Motor neuron (in vitro differentiated cells): ENCODE measurements at regions not wholly inside any gene's neighbourhood (a gene's known extent, or its start where the extent isn't known, plus 50 kb on each side); places are given as distances from the start of the nearest gene placed in this dataset.

Experiments used
- ATAC-seq, 8 experiments: fragments of 200-7000 bp; cut with Tn5 transposase; replicated peaks in 6 of 8; 2 replicates each; pipeline ENCODE4 v1.8.0; 2021; ENCODE audit warnings: mild to moderate bottlenecking in 8 of 8, moderate library complexity in 8 of 8
- H3K27ac ChIP-seq, 2 donors: fragments of 250-450 bp; sonication (Bioruptor Pico); 2 replicates each; pipeline ENCODE4 v1.9.0; 2021; ENCODE audit warnings: antibody characterized with exemption in 2 of 2, mild to moderate bottlenecking in 2 of 2, moderate library complexity in 1 of 2
- H3K4me1 ChIP-seq, 2 donors: fragments of 250-450 bp; sonication (Bioruptor Pico); replicated peaks in 1 of 2; 2 replicates each; pipeline ENCODE4 v1.6.1; 2021; ENCODE audit warnings: antibody characterized with exemption in 2 of 2, mild to moderate bottlenecking in 2 of 2, moderate library complexity in 1 of 2
- H3K4me3 ChIP-seq, 5 donors: fragments of 250-450 bp; sonication (Bioruptor Pico); 2 replicates each; pipeline ENCODE4 v1.9.0; 2021; ENCODE audit warnings: antibody characterized with exemption in 5 of 5, mild to moderate bottlenecking in 5 of 5, moderate library complexity in 4 of 5
- WGBS, 10 experiments: fragments of 450-650 bp; shearing (Covaris generic); methylation state at CpG; one replicate each; pipeline ENCODE4 v1.0.0; 2022; 5-methylcytosine and 5-hydroxymethylcytosine counted together
- in situ Hi-C, 9 experiments: fragments of 400-800 bp; cut with MboI; loops; one replicate each; pipeline ENCODE4 v1.15.0; 2021; ENCODE audit warnings: low sequenced_read_pairs in 9 of 9, low pct_unique_long_range_greater_than_20kb in 2 of 9; ENCODE audit not compliant: unreplicated experiment in 9 of 9

DNA sequence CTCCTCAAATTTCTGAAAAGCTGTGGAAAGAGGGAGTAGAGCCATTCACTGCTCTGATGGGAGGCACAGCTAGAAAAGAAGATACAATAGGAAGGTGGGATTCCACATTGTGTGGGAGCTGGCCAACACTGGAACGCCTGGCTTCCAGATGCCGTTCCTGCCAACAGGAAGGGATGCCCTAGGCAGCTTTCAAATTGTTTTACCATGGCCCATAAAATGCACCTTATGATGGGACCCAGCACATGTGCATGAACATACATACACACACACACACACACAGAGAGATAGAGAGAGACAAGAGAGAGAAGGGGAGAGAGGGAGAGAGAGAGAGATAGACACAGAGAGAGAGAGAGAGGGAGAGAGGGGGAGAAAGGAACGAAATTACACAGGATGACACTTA is 86.1 kb upstream of the BZW1 start:
- Histone ChIP-seq H3K4me3 (no peak overlapping the region), H3K4me1 (no peaks in the 10 kb centered on the region), H3K27ac (no peak overlapping the region)
- whole genome bisulfite sequencing, 10 experiments = 0 to 100% (median 50%) methylated on average over 1 to 2 of the region's 3 CpGs; no CpG with 5 or more reads in 7 of the 10 experiments
- in situ Hi-C loops = no loop called here
- ATAC-seq = peak in 1 of 8 experiments; percentile 59

DNA sequence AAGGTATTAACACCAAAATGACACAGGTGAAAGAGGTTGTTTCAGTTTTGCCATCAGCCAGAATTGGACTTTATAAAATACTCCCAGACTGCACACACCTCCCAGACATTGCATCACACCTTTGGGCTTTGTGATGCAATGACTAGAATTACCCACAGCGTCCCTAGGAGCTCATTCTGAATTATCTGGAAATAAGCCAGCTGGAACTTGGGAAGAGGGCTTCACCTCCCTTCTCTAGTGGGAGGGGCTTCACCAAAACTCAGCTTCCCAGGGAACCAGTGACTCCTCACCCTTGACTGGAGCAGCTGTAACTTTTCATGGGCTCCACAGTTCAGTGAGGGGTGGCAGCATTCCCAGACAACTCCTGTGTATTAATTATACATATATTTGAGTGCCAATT is 83.1 kb upstream of the BZW1 start:
- no peaks in the 10 kb centered on the region for H3K4me1 ChIP-seq
- in situ Hi-C loops = no loop called here
- ATAC-seq = no peak
- H3K27ac ChIP-seq = no peak overlapping the region
- WGBS, 10 experiments = 0 to 57% (median 27%) methylated on average over 1 of the region's 1 CpG; no CpG with 5 or more reads in 6 of the 10 experiments
- H3K4me3 ChIP-seq = no peak overlapping the region

DNA sequence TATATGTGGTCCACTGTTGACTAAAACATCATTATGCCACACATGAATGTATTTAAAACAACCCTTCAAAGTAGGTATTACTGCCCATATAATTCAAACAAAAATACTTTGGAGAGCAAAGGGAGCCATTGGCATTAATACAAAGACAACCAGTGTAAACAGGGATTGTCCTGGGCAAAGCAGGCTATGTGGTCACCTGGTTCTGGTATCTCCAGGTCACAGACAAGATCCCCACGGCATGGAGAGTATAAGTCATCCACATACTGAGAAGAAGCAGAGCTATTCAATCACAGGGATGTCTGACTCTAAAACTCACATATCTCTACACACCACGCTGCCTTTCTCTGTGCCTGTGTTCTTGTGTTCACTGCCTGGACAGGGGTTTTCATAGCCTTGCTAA is 81.4 kb upstream of the BZW1 start:
- H3K4me3 ChIP-seq = no peak overlapping the region
- H3K4me1 ChIP-seq = no peaks in the 10 kb centered on the region
- WGBS, 10 experiments = 0 to 86% (median 71%) methylated on average over 1 to 2 of the region's 2 CpGs; no CpG with 5 or more reads in 2 of the 10 experiments
- H3K27ac ChIP-seq = no peak overlapping the region
- in situ Hi-C loops = no loop called here
- no peak for ATAC-seq

DNA sequence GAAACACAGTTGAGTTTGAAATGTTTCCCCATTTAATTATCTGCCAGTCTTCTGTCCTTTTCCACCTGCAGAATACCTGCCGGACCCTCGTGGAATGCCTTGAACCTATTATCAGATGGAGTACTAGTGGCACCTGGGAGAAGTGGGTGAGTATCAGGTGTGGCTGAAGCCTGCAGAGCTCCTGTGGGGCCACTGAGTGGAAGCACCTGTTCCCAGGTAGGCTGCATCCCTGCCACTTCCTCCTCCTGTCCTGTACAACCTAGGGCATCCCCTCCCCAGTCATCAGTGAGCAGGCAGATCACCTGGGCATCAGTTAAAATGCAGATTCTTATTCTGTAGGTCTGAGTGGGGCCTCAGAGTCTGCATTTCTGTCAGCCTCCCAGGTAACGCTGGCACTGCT is 80.8 kb upstream of the BZW1 start:
- H3K4me3 ChIP-seq = no peak overlapping the region
- H3K4me1 ChIP-seq = no peaks in the 10 kb centered on the region
- in situ Hi-C loops = no loop called here
- 67 to 92% (median 83%) methylated on average over 2 to 3 of the region's 3 CpGs; no CpG with 5 or more reads in 5 of the 10 experiments for WGBS, 10 experiments
- no peak overlapping the region for H3K27ac ChIP-seq
- ATAC-seq = no peak

DNA sequence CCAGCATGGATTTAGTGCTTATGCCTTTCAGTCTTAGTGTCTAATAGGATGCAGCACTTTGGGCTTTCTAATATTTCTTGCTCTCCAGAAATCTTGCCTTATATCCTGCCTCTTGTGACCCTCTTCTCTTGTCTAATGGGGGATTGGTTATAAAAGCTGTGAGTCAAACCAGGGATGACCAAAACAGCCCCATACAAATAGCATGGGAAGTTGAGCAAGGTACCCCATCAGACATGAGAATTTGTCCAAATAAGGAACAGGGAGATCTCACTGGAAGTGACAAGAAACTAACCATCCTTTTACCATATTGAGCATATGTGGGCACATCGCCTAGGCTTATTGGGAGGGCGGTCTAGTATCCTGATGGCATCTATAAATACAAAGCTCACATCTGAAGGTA is 78.8 kb upstream of the BZW1 start:
- in situ Hi-C loops = no loop called here

DNA sequence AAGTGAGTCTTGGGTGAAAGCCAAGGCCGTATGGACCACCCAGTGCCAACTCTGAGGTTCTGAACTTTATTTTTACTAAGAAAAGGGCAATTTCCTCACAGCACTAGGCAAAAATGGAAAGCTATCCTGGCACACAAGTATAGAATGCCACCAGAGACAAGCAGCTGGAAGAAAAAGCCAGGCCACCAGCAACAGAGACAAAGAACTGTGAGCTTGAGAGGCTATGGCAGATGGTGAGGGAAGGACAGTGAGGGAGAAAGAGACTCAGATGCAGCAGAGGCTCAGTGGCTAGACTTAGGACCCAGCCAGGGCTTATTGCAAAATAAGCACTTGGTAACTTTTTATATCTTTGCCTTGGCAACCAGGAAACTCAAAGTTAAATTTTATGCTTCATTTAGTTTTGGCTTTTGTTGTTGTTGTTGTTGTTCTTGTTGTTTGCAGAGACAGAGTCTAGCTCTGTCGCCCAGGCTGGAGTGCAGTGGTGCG is 78.0 kb upstream of the BZW1 start:
- 0 to 100% (median 67%) methylated on average over 1 to 2 of the region's 3 CpGs; no CpG with 5 or more reads in 5 of the 10 experiments for WGBS, 10 experiments
- ATAC-seq = no peak
- H3K27ac ChIP-seq = no peak overlapping the region
- in situ Hi-C loops = no loop called here
- no peak overlapping the region for H3K4me3 ChIP-seq
- H3K4me1 ChIP-seq = no peaks in the 10 kb centered on the region

More for the DNA sequence above, 78.8 kb upstream of the BZW1 start:
- ATAC-seq = no peak
- WGBS, 10 experiments = 67 to 100% (median 79%) methylated on average over 1 to 2 of the region's 2 CpGs; no CpG with 5 or more reads in 5 of the 10 experiments
- Histone ChIP-seq H3K4me3 (no peak overlapping the region), H3K4me1 (no peaks in the 10 kb centered on the region), H3K27ac (no peak overlapping the region)

DNA sequence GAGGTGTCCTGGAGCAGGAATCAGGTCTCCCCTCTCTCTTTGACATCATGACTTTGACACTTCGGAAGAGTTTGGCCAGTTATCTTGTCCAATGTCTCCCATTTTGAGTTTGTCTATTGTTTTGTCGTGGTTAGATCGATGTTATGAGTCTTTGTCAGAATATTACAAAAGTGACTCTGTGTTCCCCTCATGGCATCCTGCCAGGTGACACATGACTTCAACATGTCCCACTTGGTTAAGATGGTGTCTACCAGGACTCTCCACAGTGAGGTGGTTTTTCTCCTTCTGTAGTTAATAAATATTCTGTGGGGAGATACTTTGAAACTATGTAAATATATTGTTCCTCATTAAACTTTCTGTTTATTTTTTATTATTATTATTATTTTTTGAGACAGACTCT is 76.6 kb upstream of the BZW1 start:
- no peak for ATAC-seq
- in situ Hi-C loops = no loop called here
- WGBS, 10 experiments = 31 to 100% (median 100%) methylated on average over 1 to 3 of the region's 3 CpGs; no CpG with 5 or more reads in 3 of the 10 experiments
- Histone ChIP-seq H3K4me1 (no peaks in the 10 kb centered on the region), H3K4me3 (no peak overlapping the region), H3K27ac (no peak overlapping the region)

DNA sequence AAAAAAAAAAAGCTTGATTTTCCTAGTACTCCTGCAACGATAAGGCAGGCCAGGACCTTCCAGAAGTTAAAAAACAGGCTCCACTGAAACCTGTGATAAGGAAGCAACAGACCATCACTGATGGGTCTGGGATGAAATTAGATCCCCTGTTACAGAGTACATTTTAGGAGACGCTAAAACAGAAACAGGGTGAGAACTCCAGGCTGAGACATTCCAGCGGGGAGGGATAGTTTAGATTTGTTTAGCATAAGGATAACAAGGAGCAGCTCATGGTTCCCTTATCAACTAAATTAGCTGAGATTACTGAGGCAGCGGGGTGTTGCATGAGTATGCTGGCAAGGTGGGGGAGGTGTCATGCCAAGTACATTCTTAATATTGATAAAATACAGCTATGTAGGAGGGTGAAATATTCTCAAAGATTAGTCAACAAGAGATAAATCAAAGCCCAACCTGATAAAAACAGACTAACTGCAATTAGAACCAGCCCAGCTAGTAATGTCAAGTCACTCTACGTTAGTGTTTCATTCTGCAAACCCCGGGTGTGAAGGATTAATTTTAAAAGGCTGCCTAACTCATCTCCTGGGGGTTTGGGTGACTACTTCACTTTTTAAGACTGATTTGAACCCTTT is 75.0 kb upstream of the BZW1 start:
- Histone ChIP-seq H3K27ac (no peak overlapping the region), H3K4me3 (no peak overlapping the region), H3K4me1 (no peaks in the 10 kb centered on the region)
- in situ Hi-C loops = no loop called here
- WGBS, 10 experiments = 36 to 97% (median 57%) methylated on average over 4 to 6 of the region's 6 CpGs; no CpG with 5 or more reads in 3 of the 10 experiments
- ATAC-seq = no peak

DNA sequence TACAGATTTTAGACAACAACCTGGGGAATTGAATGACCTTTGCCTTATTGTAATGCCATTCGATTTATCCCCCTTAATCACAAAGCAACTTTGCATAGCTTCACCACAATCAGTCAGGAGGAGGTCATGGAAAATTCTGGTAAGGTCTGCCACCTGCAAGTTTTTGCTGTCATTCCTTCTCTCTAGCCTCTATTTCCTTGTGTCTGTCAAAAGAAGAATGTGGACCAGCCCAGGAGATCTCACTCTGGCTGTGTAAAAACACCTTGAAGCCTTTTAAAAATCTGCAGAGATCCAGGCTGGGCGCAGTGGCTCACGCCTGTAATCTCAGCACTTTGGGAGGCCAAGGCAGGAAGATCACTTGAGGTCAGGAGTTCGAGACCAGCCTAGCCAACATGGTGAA is 74.1 kb upstream of the BZW1 start:
- Histone ChIP-seq H3K27ac (no peak overlapping the region), H3K4me1 (no peaks in the 10 kb centered on the region), H3K4me3 (no peak overlapping the region)
- 11 to 80% (median 65%) methylated on average over 1 to 3 of the region's 4 CpGs for WGBS, 10 experiments
- ATAC-seq = no peak
- in situ Hi-C loops = no loop called here

DNA sequence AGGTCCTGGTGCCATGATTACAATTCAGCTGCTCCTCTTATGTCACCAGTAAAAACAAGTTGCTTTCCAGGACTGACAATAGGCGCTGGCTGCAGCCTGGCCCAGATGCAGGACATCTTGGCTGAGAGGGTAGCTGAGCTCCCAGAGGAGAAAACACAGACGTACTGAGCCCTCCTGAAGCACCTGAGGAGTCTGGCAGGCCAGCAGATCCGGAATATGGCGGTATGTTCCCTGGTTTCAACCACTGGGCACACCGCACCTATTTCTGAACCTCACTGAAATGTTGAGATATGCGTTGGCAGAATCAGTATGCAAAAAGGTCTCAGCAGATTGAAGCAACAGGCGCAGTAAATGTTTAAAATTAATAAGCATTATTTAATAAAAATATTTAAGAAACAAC is 73.1 kb upstream of the BZW1 start:
- no peak overlapping the region for H3K27ac ChIP-seq
- H3K4me3 ChIP-seq = no peak overlapping the region
- 73 to 93% (median 88%) methylated on average over 2 to 6 of the region's 7 CpGs; no CpG with 5 or more reads in 5 of the 10 experiments for WGBS, 10 experiments
- ATAC-seq = no peak
- in situ Hi-C loops = no loop called here
- no peaks in the 10 kb centered on the region for H3K4me1 ChIP-seq

DNA sequence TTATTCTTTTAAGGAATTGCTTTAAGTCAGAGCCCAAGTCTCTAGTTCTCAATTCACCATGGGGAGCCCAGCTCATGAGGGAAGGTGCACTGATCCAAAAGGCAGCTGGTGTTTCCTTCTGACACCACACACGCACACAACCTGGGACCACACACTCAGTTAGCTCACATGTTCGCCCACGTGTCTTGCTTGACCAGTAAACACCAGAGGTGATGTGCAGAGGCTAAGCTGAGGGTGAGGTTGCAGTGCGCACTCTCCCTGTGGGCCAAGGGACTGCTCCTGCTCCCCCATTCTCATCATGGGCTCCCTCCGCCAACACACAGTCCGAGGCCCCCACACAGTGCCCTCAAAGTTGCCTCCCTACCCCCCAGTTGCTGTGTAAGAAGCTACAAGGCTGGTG is 70.8 kb upstream of the BZW1 start:
- Histone ChIP-seq H3K4me1 (no peaks in the 10 kb centered on the region), H3K4me3 (no peak overlapping the region), H3K27ac (no peak overlapping the region)
- in situ Hi-C loops = no loop called here
- WGBS, 10 experiments = 60 to 100% (median 100%) methylated on average over 1 to 5 of the region's 6 CpGs; no CpG with 5 or more reads in 5 of the 10 experiments
- ATAC-seq = no peak

DNA sequence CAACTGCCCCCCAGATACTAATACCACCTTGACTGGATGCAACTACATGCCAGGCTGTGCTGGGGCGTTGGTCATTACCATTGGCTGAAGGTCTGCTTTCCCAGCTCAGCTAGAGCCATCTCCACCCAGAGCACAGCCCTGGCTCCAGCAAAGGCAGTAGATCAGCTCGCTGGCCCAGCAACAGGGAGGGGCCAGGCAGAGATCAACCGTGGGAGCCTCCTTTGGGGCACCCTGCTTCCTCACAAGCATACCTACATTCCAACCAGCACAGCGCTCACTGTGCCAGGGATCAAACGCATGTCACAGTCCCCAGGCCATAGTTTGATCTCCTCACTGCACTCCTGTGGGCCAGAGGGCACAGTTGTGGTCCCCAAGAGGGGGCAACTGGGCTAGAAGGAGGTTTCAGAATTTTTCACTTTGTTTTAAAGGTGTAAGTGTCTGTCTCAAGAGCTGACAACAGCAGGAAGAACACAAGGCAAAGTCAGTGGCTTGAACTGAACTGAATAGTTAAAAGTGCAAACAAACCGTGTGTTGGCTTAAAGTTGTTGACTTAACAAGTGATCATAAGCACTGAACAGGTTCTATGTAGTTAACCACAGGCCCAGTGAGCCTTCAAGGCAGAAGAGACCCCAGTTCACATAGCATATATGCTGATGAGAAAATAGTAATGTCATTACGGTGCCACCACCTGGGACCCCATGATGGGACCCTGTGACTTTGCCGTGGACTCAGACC is 70.1 kb upstream of the BZW1 start:
- 10 to 84% (median 53%) methylated on average over 1 to 4 of the region's 8 CpGs; no CpG with 5 or more reads in 3 of the 10 experiments for WGBS, 10 experiments
- no peak overlapping the region for H3K27ac ChIP-seq
- H3K4me1 ChIP-seq = no peaks in the 10 kb centered on the region
- in situ Hi-C loops = no loop called here
- H3K4me3 ChIP-seq = no peak overlapping the region
- peak in 4 of 8 experiments; percentile 16 to 74 (median 61) for ATAC-seq

DNA sequence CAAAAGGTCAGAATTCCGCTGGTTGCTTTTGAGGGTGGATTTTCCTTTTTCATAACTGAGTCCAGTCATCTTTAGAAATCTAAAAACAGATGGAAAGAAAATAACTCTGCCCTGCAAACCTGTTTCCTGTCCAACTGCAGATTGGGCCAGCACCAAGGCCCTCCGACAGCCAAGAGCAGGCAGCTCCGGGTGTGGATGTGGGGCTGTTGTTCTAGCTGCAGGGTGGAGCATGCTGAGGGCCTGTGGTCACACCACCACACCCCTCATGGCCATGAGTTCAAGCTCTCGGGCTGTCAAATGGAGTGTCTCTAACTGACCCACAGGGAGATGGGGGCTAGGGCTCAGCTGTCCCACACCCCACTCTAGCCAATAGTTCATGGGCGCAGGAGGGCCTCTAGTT is 69.3 kb upstream of the BZW1 start:
- peak in 2 of 8 experiments; percentile 85 to 89 for ATAC-seq
- no peak overlapping the region for H3K4me3 ChIP-seq
- WGBS, 10 experiments = 0 to 100% (median 67%) methylated on average over 1 to 3 of the region's 5 CpGs; no CpG with 5 or more reads in 3 of the 10 experiments
- H3K4me1 ChIP-seq = no peaks in the 10 kb centered on the region
- H3K27ac ChIP-seq = no peak overlapping the region
- in situ Hi-C loops = no loop called here
